HepG2 (cell line): ENCODE measurements at regions not wholly inside any gene's neighbourhood (a gene's known extent, or its start where the extent isn't known, plus 50 kb on each side); places are given as distances from the start of the nearest gene placed in this dataset.

Experiments
- ATAC-seq: fragments of 200-7000 bp; cut with Tn5 transposase; 3 replicates; pipeline ENCODE4 v1.9.1; 2020; ENCODE audit warnings: mild to moderate bottlenecking, moderate library complexity
- BruUV-seq: library from RNA; stranded (reverse); fragments of 400-500 nt; replicated peaks from 2 replicates; lab custom pipeline; 2021; lab: Mats Ljungman, UMichigan
- CTCF ChIA-PET: fragments of 300-600 bp; formaldehyde crosslinking; extraction: SDS; loops from one replicate; lab custom pipeline; 2021; ENCODE audit warnings: low total read pairs, inconsistent platforms, low intra/inter-chr PET ratio; lab: Yijun Ruan, JAX
- POLR2A ChIA-PET: fragments of 350-600 bp; sonication (Branson Sonifier 250); formaldehyde crosslinking; loops from one replicate; lab custom pipeline; 2020; ENCODE audit warnings: antibody characterized with exemption, inconsistent platforms; lab: Yijun Ruan, JAX
- DNase-seq: peaks from one replicate; pipeline ENCODE4 v3.0.0-alpha.2; 2015; ENCODE audit warnings: low spot score
- FAIRE-seq: peaks from 3 replicates; lab custom pipeline; 2011; peaks lifted over from hg19 to GRCh38; lab: Jason Lieb, UNC
- H2AFZ ChIP-seq: one replicate; pipeline ENCODE4 v1.6.1; 2011; ENCODE audit warnings: low read length, inconsistent platforms
- H3K27ac ChIP-seq: fragments of 300-600 bp; 3 replicates; pipeline ENCODE4 v1.8.0; 2011; ENCODE audit warnings: mixed run types, mild to moderate bottlenecking, mixed read lengths, low read length, inconsistent platforms; ENCODE audit not compliant: insufficient read depth; ENCODE audit errors: extremely low read length
- H3K27me3 ChIP-seq, 2 experiments: fragments of 200-600 bp in 1 of 2; 2 replicates in 1 of 2; 3 replicates in 1 of 2; pipeline versions ENCODE4 v1.6.0 to v1.8.0; 2011; ENCODE audit warnings: low read length in 2 of 2, mild to moderate bottlenecking in 2 of 2, moderate library complexity in 2 of 2, inconsistent platforms in 1 of 2; ENCODE audit not compliant: insufficient read depth in 2 of 2, control insufficient read depth in 1 of 2
- H3K36me3 ChIP-seq, 2 experiments: fragments of 200-600 bp in 1 of 2; replicated peaks in 1 of 2; 2 replicates in 1 of 2; 3 replicates in 1 of 2; pipeline versions ENCODE4 v1.5.1 to v1.8.0; 2011; ENCODE audit warnings: low read length in 2 of 2, inconsistent platforms in 1 of 2; ENCODE audit not compliant: insufficient read depth in 2 of 2, control insufficient read depth in 1 of 2
- H3K4me1 ChIP-seq: 2 replicates; pipeline ENCODE4 v1.5.1; 2012; ENCODE audit warnings: low read length, inconsistent platforms; ENCODE audit not compliant: insufficient read depth
- H3K4me2 ChIP-seq: 2 replicates; pipeline ENCODE4 v1.6.0; 2011; ENCODE audit warnings: low read depth, low read length, inconsistent platforms
- H3K4me3 ChIP-seq, 3 experiments: fragments of 200-600 bp in 1 of 3; sonication (generic), shearing (Covaris generic) in 1 of 3; replicated peaks in 1 of 3; 2 replicates each; pipeline ENCODE4 v1.5.1; 2011 to 2016; ENCODE audit warnings: low read length in 3 of 3, inconsistent platforms in 2 of 3, low read depth in 2 of 3, mild to moderate bottlenecking in 2 of 3, control low read depth in 1 of 3, mixed read lengths in 1 of 3; ENCODE audit not compliant: insufficient read depth in 1 of 3
- H3K79me2 ChIP-seq: one replicate; pipeline ENCODE4 v1.6.1; 2011; ENCODE audit warnings: low read length, inconsistent platforms; ENCODE audit not compliant: insufficient read depth
- H3K9ac ChIP-seq: 2 replicates; pipeline ENCODE4 v1.6.0; 2011; ENCODE audit warnings: mild to moderate bottlenecking, low read depth, low read length, inconsistent platforms; ENCODE audit not compliant: insufficient read depth
- H3K9me3 ChIP-seq: 2 replicates; pipeline ENCODE4 v1.5.1; 2012; ENCODE audit warnings: mild to moderate bottlenecking, low read length
- H4K20me1 ChIP-seq: 2 replicates; pipeline ENCODE4 v1.6.0; 2011; ENCODE audit warnings: inconsistent platforms, mild to moderate bottlenecking, low read length, moderate library complexity; ENCODE audit not compliant: insufficient read depth
- ERF ChIP-seq: IDR thresholded peaks from 2 replicates; pipeline ENCODE4 v1.6.1; 2018; ENCODE audit warnings: missing biosample characterization, missing genetic modification reagents
- GMEB1 ChIP-seq: sonication (generic); formaldehyde crosslinking; IDR thresholded peaks from 2 replicates; pipeline ENCODE4 v1.5.1; 2020; ENCODE audit warnings: missing genetic modification reagents, mild to moderate bottlenecking, borderline replicate concordance
- IKZF1 ChIP-seq: fragments of 450-650 bp; IDR thresholded peaks from 2 replicates; pipeline ENCODE4 v1.7.1; 2016
- IKZF4 ChIP-seq: sonication (generic); formaldehyde crosslinking; IDR thresholded peaks from 2 replicates; pipeline ENCODE4 v1.5.1; 2020; ENCODE audit warnings: borderline replicate concordance, mild to moderate bottlenecking, low read depth, missing genetic modification reagents; ENCODE audit errors: not compliant biosample characterization
- JDP2 ChIP-seq: sonication (generic); formaldehyde crosslinking; IDR thresholded peaks from 2 replicates; pipeline ENCODE4 v1.8.1; 2022; ENCODE audit warnings: missing genetic modification reagents, borderline replicate concordance
- MTF2 ChIP-seq: sonication (generic); formaldehyde crosslinking; IDR thresholded peaks from 2 replicates; pipeline ENCODE4 v1.5.0; 2020; ENCODE audit warnings: missing genetic modification reagents, borderline replicate concordance
- NFRKB ChIP-seq: fragments of 450-650 bp; IDR thresholded peaks from 2 replicates; pipeline ENCODE4 v1.6.1; 2017
- NR2F1 ChIP-seq, 2 experiments: fragments of 450-650 bp in 1 of 2; formaldehyde crosslinking in 1 of 2; IDR thresholded peaks; 2 replicates each; pipeline versions ENCODE4 v1.5.0 to v1.6.1; 2016 to 2020; ENCODE audit warnings: mild to moderate bottlenecking in 1 of 2, missing compliant biosample characterization in 1 of 2, missing genetic modification reagents in 1 of 2, moderate library complexity in 1 of 2
- PHF20 ChIP-seq: sonication (generic); formaldehyde crosslinking; IDR thresholded peaks from 2 replicates; pipeline ENCODE4 v1.5.0; 2020; ENCODE audit warnings: mild to moderate bottlenecking, missing genetic modification reagents
- TCF7L2 ChIP-seq: IDR thresholded peaks from 2 replicates; pipeline ENCODE4 v1.6.1; 2011; ENCODE audit warnings: mild to moderate bottlenecking, low read depth, low read length, moderate library complexity
- ZBTB33 ChIP-seq: sonication (generic); formaldehyde crosslinking; IDR thresholded peaks from 2 replicates; pipeline ENCODE4 v1.4.0; 2020; ENCODE audit warnings: missing genetic modification reagents
- ZC3H13 ChIP-seq: sonication (generic); formaldehyde crosslinking; IDR thresholded peaks from 2 replicates; pipeline ENCODE4 v1.8.1; 2023; ENCODE audit warnings: mild to moderate bottlenecking, missing genetic modification reagents, moderate library complexity
- ZNF3 ChIP-seq: IDR thresholded peaks from 2 replicates; pipeline ENCODE4 v1.7.0; 2017; ENCODE audit warnings: inconsistent platforms
- ZNF44 ChIP-seq: sonication (generic); formaldehyde crosslinking; IDR thresholded peaks from 2 replicates; pipeline ENCODE4 v1.5.1; 2020; ENCODE audit warnings: mild to moderate bottlenecking, missing genetic modification reagents
- ZSCAN5A ChIP-seq: sonication (generic); formaldehyde crosslinking; IDR thresholded peaks from 2 replicates; pipeline ENCODE4 v1.8.0; 2022; ENCODE audit warnings: mild to moderate bottlenecking, missing genetic modification reagents, borderline replicate concordance
- ZSCAN9 ChIP-seq: IDR thresholded peaks from 2 replicates; pipeline ENCODE4 v1.6.1; 2016; ENCODE audit warnings: borderline replicate concordance
- WGBS: methylation state at CpG from one replicate; pipeline ENCODE4 v1.1.6; 2017; ENCODE audit warnings: low lambda C conversion rate; 5-methylcytosine and 5-hydroxymethylcytosine counted together
- in situ Hi-C: cut with HindIII; loops from 2 replicates; pipeline ENCODE4 v1.10.0; 2017; ENCODE audit warnings: low pct_unique_long_range_greater_than_20kb; ENCODE audit not compliant: extremely low pct_ligation_motif_present
- intact Hi-C: fragments of 100-400 bp; cut with micrococcal nuclease; formaldehyde crosslinking; loops from one replicate; pipeline ENCODE4 v1.10.0; 2022; ENCODE audit not compliant: unreplicated experiment

GRCh38 chr9:11892401-11892800 lies 800.8 kb upstream of the TYRP1 start:
- WGBS, result 0% methylated on average over 1 of the region's 1 CpG

GRCh38 chr9:11893331-11893730 lies 799.9 kb upstream of the TYRP1 start:
- CTCF ChIA-PET, result no interaction called here
- no TSS peak for BruUV-seq
- no peak overlapping the region for H3K27ac ChIP-seq
- H4K20me1 ChIP-seq, result no peaks in the 10 kb centered on the region
- no peak for ATAC-seq
- no peaks in the 10 kb centered on the region for H3K4me1 ChIP-seq
- no peak for DNase-seq
- in situ Hi-C loops (no loop called here), intact Hi-C loops (no loop called here)
- no peak overlapping the region for H2AFZ ChIP-seq
- peaks cover 82% of the 10 kb centered on the region for H3K9me3 ChIP-seq
- H3K36me3 ChIP-seq, result no peaks in the 10 kb centered on the region
- no peak overlapping the region for H3K4me2 ChIP-seq
- POLR2A ChIA-PET, result no interaction called here
- H3K79me2 ChIP-seq, result no peaks in the 10 kb centered on the region
- no peaks in the 10 kb centered on the region for H3K27me3 ChIP-seq
- H3K9ac ChIP-seq, result no peak overlapping the region
- no peak for FAIRE-seq
- no peak overlapping the region for H3K4me3 ChIP-seq
- TF ChIP-seq ZNF44 (CRISPR knock-in tag), result no peak
- TF ChIP-seq ZSCAN9 (CRISPR knock-in tag), result no peak
- no peak for TF ChIP-seq IKZF4 (CRISPR knock-in tag)
- TF ChIP-seq ZSCAN5A, result no peak
- TF ChIP-seq TCF7L2, result no peak
- TF ChIP-seq GMEB1, result no peak

More at GRCh38 chr9:11892401-11892800, 800.8 kb upstream of the TYRP1 start:
- ChIA-PET CTCF (no interaction called here), POLR2A (no interaction called here)
- DNase-seq (no peak), FAIRE-seq (no peak), ATAC-seq (no peak)
- peaks cover 91% of the 10 kb centered on the region for H3K9me3 ChIP-seq
- intact Hi-C loops, result no loop called here
- H3K4me3 ChIP-seq, result no peak overlapping the region
- H2AFZ ChIP-seq, result no peak overlapping the region
- in situ Hi-C loops, result no loop called here
- H4K20me1 ChIP-seq, result no peaks in the 10 kb centered on the region
- no TSS peak for BruUV-seq
- H3K79me2 ChIP-seq, result no peaks in the 10 kb centered on the region
- H3K9ac ChIP-seq, result no peak overlapping the region
- H3K27ac ChIP-seq, result no peak overlapping the region
- TF ChIP-seq ERF (CRISPR knock-in tag), result no peak
- TF ChIP-seq IKZF1, result no peak
- TF ChIP-seq ZNF3 (CRISPR knock-in tag), result no peak
- TF ChIP-seq ZC3H13 (CRISPR knock-in tag), result no peak
- no peak for TF ChIP-seq NR2F1 (CRISPR knock-in tag; IDR thresholded peaks at IDR 0.05)
- TF ChIP-seq PHF20 (CRISPR knock-in tag), result no peak
- TF ChIP-seq ZBTB33 (CRISPR knock-in tag), result no peak
- no peak for TF ChIP-seq NFRKB
- no peak for TF ChIP-seq MTF2 (CRISPR knock-in tag)
- TF ChIP-seq JDP2 (CRISPR knock-in tag), result no peak
- no peaks in the 10 kb centered on the region for H3K36me3 ChIP-seq
- H3K4me1 ChIP-seq, result no peaks in the 10 kb centered on the region
- H3K27me3 ChIP-seq, result no peaks in the 10 kb centered on the region
- H3K4me2 ChIP-seq, result no peak overlapping the region
